Karpas-422 (cell line): ENCODE measurements at regions not wholly inside any gene's neighbourhood (a gene's known extent, or its start where the extent isn't known, plus 50 kb on each side); places are given as distances from the start of the nearest gene placed in this dataset.

Source experiments
- DNase-seq: peaks from one replicate; pipeline ENCODE4 v3.0.0-alpha.2; 2015
- H2AFZ ChIP-seq: fragments of 200-600 bp; sonication (generic); 2 replicates; pipeline ENCODE4 v1.6.1; 2014; ENCODE audit warnings: antibody characterized with exemption, low read length, mixed read lengths
- H3K27ac ChIP-seq: fragments of 200-600 bp; sonication (generic); 2 replicates; pipeline ENCODE4 v1.5.1; 2014; ENCODE audit warnings: mild to moderate bottlenecking, low read length, moderate library complexity
- H3K27me3 ChIP-seq: fragments of 200-600 bp; sonication (generic); 2 replicates; pipeline ENCODE4 v1.6.1; 2014; ENCODE audit warnings: low read length, mixed read lengths
- H3K36me3 ChIP-seq: fragments of 200-600 bp; sonication (generic); 2 replicates; pipeline ENCODE4 v1.6.1; 2014; ENCODE audit warnings: low read length, mixed read lengths; ENCODE audit not compliant: insufficient read depth
- H3K4me1 ChIP-seq: fragments of 200-600 bp; sonication (generic); 2 replicates; pipeline ENCODE4 v1.6.1; 2014; ENCODE audit warnings: mild to moderate bottlenecking, low read length, mixed read lengths
- H3K4me2 ChIP-seq: fragments of 200-600 bp; sonication (generic); 2 replicates; pipeline ENCODE4 v1.6.1; 2014; ENCODE audit warnings: low read length, low read depth, mild to moderate bottlenecking; ENCODE audit not compliant: poor library complexity, severe bottlenecking
- H3K4me3 ChIP-seq: fragments of 200-600 bp; sonication (generic); 2 replicates; pipeline ENCODE4 v1.5.1; 2014; ENCODE audit warnings: mild to moderate bottlenecking, antibody characterized with exemption, low read length, mixed read lengths
- H3K79me2 ChIP-seq: fragments of 200-600 bp; sonication (generic); 2 replicates; pipeline ENCODE4 v1.6.1; 2014; ENCODE audit warnings: mild to moderate bottlenecking, low read length, mixed read lengths
- H3K9ac ChIP-seq: fragments of 200-600 bp; sonication (generic); 2 replicates; pipeline ENCODE4 v1.6.0; 2014; ENCODE audit warnings: low read length
- H3K9me2 ChIP-seq: fragments of 200-600 bp; sonication (generic), shearing (Covaris generic); replicated peaks from 2 replicates; pipeline ENCODE4 v1.6.0; 2014; ENCODE audit warnings: mild to moderate bottlenecking, low read length, moderate library complexity; ENCODE audit not compliant: insufficient read depth
- H3K9me3 ChIP-seq: fragments of 300-700, 200-600 bp; sonication (generic); 2 replicates; pipeline ENCODE4 v1.6.1; 2014; ENCODE audit warnings: low read length, mixed read lengths
- H4K20me1 ChIP-seq: fragments of 200-600 bp; sonication (generic); 2 replicates; pipeline ENCODE4 v1.6.1; 2014; ENCODE audit warnings: mild to moderate bottlenecking, antibody characterized with exemption, low read length, low read depth; ENCODE audit not compliant: insufficient read depth

GRCh38 chrX:30504309-30504708, 73.3 kb downstream of the TASL start:
- H4K20me1 ChIP-seq = no peaks in the 10 kb centered on the region
- no peak overlapping the region for H3K27ac ChIP-seq
- H3K36me3 ChIP-seq = no peaks in the 10 kb centered on the region
- no peak overlapping the region for H3K4me3 ChIP-seq
- H2AFZ ChIP-seq = no peak overlapping the region
- H3K9me3 ChIP-seq = no peaks in the 10 kb centered on the region
- no peaks in the 10 kb centered on the region for H3K27me3 ChIP-seq
- H3K9ac ChIP-seq = no peak overlapping the region
- no peak overlapping the region for H3K4me2 ChIP-seq
- H3K4me1 ChIP-seq = no peaks in the 10 kb centered on the region
- H3K79me2 ChIP-seq = no peaks in the 10 kb centered on the region
- no peaks in the 10 kb centered on the region for H3K9me2 ChIP-seq
- DNase-seq = peak; percentile 80

DNA sequence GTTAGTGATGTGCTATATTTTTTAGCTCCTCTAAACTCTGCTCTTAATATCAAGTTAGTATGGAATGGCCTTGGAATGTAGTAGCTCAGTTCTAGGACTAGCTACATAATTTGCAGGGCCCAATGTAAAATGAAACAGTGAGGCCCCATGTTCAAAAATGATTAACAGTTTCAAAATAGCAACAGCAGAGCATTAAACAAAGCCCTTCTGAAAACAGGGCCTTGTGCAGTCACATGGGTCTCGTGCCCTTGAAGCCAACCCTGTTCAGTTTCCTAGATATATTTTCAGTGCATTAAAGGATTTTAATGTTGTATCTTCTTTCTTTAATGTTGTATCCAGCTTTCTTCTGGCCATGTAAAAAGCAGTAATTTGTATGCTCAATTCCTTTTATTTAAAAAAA, 82.1 kb downstream of the TASL start:
- Histone ChIP-seq H3K4me1 (no peaks in the 10 kb centered on the region), H3K4me2 (no peak overlapping the region), H3K4me3 (no peak overlapping the region), H2AFZ (no peak overlapping the region), H3K36me3 (no peaks in the 10 kb centered on the region), H3K9me2 (no peaks in the 10 kb centered on the region), H3K9me3 (no peaks in the 10 kb centered on the region), H4K20me1 (no peaks in the 10 kb centered on the region), H3K79me2 (no peaks in the 10 kb centered on the region), H3K27ac (no peak overlapping the region), H3K9ac (no peak overlapping the region), H3K27me3 (no peaks in the 10 kb centered on the region)
- no peak for DNase-seq

GRCh38 chrX:30493348-30493747, 84.2 kb downstream of the TASL start:
- no peaks in the 10 kb centered on the region for H4K20me1 ChIP-seq
- H2AFZ ChIP-seq = no peak overlapping the region
- H3K4me1 ChIP-seq = no peaks in the 10 kb centered on the region
- H3K9me2 ChIP-seq = no peaks in the 10 kb centered on the region
- no peak overlapping the region for H3K4me2 ChIP-seq
- H3K27me3 ChIP-seq = no peaks in the 10 kb centered on the region
- no peak overlapping the region for H3K4me3 ChIP-seq
- no peak overlapping the region for H3K9ac ChIP-seq
- no peak overlapping the region for H3K27ac ChIP-seq
- H3K9me3 ChIP-seq = no peaks in the 10 kb centered on the region
- H3K79me2 ChIP-seq = no peaks in the 10 kb centered on the region
- DNase-seq = no peak
- no peaks in the 10 kb centered on the region for H3K36me3 ChIP-seq

- peak; percentile 45 for DNase-seq
- Histone ChIP-seq H3K4me1 (no peaks in the 10 kb centered on the region), H3K27me3 (no peaks in the 10 kb centered on the region), H3K4me3 (no peak overlapping the region), H3K9me2 (no peaks in the 10 kb centered on the region), H3K79me2 (no peaks in the 10 kb centered on the region), H3K9ac (no peak overlapping the region), H3K4me2 (no peak overlapping the region), H3K9me3 (no peaks in the 10 kb centered on the region), H3K36me3 (no peaks in the 10 kb centered on the region), H4K20me1 (no peaks in the 10 kb centered on the region), H2AFZ (no peak overlapping the region), H3K27ac (no peak overlapping the region)
Measured at GRCh38 chrX:30489323-30489722, 88.2 kb downstream of the TASL start.

GRCh38 chrX:30488092-30488491, 89.5 kb downstream of the TASL start:
- Histone ChIP-seq H3K27me3 (no peaks in the 10 kb centered on the region), H3K79me2 (no peaks in the 10 kb centered on the region), H3K9me3 (no peaks in the 10 kb centered on the region), H3K4me2 (no peak overlapping the region), H3K4me1 (no peaks in the 10 kb centered on the region), H3K36me3 (no peaks in the 10 kb centered on the region), H2AFZ (no peak overlapping the region), H4K20me1 (no peaks in the 10 kb centered on the region), H3K9ac (no peak overlapping the region), H3K9me2 (no peaks in the 10 kb centered on the region), H3K27ac (no peak overlapping the region), H3K4me3 (no peak overlapping the region)
- DNase-seq = peak; percentile 52

DNA sequence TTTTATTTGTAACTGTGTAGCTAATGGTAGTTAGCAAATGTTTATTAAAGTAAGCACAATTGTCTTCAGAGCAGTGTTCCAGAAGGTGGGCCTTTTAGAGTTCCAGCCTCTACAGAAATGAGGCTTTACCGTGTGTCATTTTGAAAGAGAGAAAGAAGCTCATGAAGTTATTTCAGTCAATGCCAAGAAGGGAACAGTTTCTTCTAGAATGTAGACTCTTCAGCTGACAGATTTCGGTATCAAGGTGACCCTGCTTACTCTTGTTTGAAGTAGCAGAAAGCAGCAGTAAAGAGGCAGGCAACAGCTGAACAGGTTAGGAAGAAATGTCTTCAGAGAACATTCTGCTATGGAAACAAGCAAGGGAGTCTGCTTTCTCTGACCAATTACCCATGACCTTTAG, 93.6 kb downstream of the TASL start:
- Histone ChIP-seq H3K36me3 (no peaks in the 10 kb centered on the region), H3K27ac (no peak overlapping the region), H3K9me3 (no peaks in the 10 kb centered on the region; the same call in 1 of the 2 replicates), H3K79me2 (no peaks in the 10 kb centered on the region), H3K27me3 (no peaks in the 10 kb centered on the region), H2AFZ (no peak overlapping the region), H3K9me2 (no peaks in the 10 kb centered on the region), H3K4me2 (no peak overlapping the region), H3K4me1 (no peaks in the 10 kb centered on the region), H3K4me3 (no peak overlapping the region), H4K20me1 (no peaks in the 10 kb centered on the region), H3K9ac (no peak overlapping the region)
- no peak for DNase-seq

DNA sequence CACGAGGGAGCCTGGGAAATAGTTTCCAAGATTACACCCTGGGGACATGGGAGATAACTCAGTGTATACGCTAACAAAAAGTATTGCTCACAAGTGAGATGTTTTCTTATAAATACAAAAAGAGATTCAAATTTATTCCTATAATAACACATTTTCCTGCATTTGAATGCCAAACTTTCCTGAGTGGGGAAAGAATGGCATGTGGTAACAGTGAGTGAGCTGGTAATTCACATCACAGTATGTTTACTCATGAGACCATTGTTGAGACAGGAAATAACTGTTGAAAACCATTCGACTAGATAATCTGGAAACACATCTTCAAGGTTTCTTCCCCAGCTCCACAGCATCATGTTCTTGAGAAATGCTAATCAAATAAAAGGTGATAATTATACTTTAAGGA, 109.1 kb downstream of the TASL start:
- H3K4me2 ChIP-seq = no peak overlapping the region
- no peak overlapping the region for H3K9ac ChIP-seq
- no peaks in the 10 kb centered on the region for H3K27me3 ChIP-seq
- no peak overlapping the region for H3K27ac ChIP-seq
- DNase-seq = no peak
- no peak overlapping the region for H3K4me3 ChIP-seq
- no peaks in the 10 kb centered on the region for H3K4me1 ChIP-seq
- H3K9me3 ChIP-seq = no peaks in the 10 kb centered on the region; the same call in 1 of the 2 replicates
- no peaks in the 10 kb centered on the region for H3K36me3 ChIP-seq
- H4K20me1 ChIP-seq = no peaks in the 10 kb centered on the region
- no peaks in the 10 kb centered on the region for H3K9me2 ChIP-seq
- H3K79me2 ChIP-seq = no peaks in the 10 kb centered on the region
- H2AFZ ChIP-seq = no peak overlapping the region
